ENCODE measurements at regions not wholly inside any gene's neighbourhood (a gene's known extent, or its start where the extent isn't known, plus 50 kb on each side); places are given as distances from the start of the nearest gene placed in this dataset.

GRCh38 chr9:8062459-8062858 lies 262.9 kb upstream of the DMAC1 start:
- no peak overlapping the region for H3K27ac ChIP-seq (ENCODE audit: low read depth in 1 of 2, low read length in 2 of 2)
- H3K4me1 ChIP-seq (ENCODE audit: control insufficient read depth in 1 of 2, insufficient read depth in 2 of 2, low read length in 2 of 2), result no peaks in the 10 kb centered on the region
- no peaks in the 10 kb centered on the region for H3K36me3 ChIP-seq (replicated peaks in 1 of 2; ENCODE audit: control insufficient read depth in 1 of 2, insufficient read depth in 2 of 2, low read length in 2 of 2)
- 98% methylated on average over 5 of the region's 5 CpGs for WGBS (ENCODE audit: insufficient coverage)
- Mint-ChIP-seq H3K9me3 (peaks cover 6 to 16% (median 9%) of the 10 kb centered on the region in 7 donors), H3K27me3 (ENCODE audit: low read depth in 3 of 3) (peaks cover 0 to 4% (median 1%) of the 10 kb centered on the region in 3 donors), H3K4me3 (no peak overlapping the region), H3K27ac (peak overlapping the region in 1 of 7 donors; percentile 25), H3K4me1 (no peaks in the 10 kb centered on the region), H3K36me3 (no peaks in the 10 kb centered on the region)
- intact Hi-C loops (cut with micrococcal nuclease), result no loop called here
- H4K20me1 ChIP-seq (ENCODE audit: insufficient read depth, low read length), result no peaks in the 10 kb centered on the region
- no peaks in the 10 kb centered on the region for H3K27me3 ChIP-seq (ENCODE audit: control insufficient read depth in 2 of 2, insufficient read depth in 2 of 2, low read length in 2 of 2)
- H3K79me2 ChIP-seq (ENCODE audit: insufficient read depth, low read length), result no peaks in the 10 kb centered on the region
- H3K4me3 ChIP-seq (replicated peaks in 1 of 3; ENCODE audit: low read depth in 2 of 3, low read length in 3 of 3), result no peak overlapping the region
- H3K9me3 ChIP-seq (replicated peaks in 1 of 2; ENCODE audit: control insufficient read depth in 1 of 2, insufficient read depth in 1 of 2, low read length in 2 of 2), result peaks cover 0 to 8% of the 10 kb centered on the region in 2 donors
- no peak for TF ChIP-seq CTCF (IDR thresholded peaks at IDR 0.05)
- DNase-seq, result no peak
- H3K9ac ChIP-seq (ENCODE audit: insufficient read depth, low read length, poor library complexity, severe bottlenecking), result no peak overlapping the region
- H2AFZ ChIP-seq (ENCODE audit: insufficient read depth, low read depth, low read length, poor library complexity, severe bottlenecking), result no peak overlapping the region
- H3K4me2 ChIP-seq (replicated peaks; ENCODE audit: extremely low read depth, low read length, poor library complexity, severe bottlenecking), result no peak overlapping the region

GRCh38 chr9:8053501-8053900 lies 253.9 kb upstream of the DMAC1 start:
- Mint-ChIP-seq H3K27ac (no peak overlapping the region), H3K4me1 (peaks cover 2% of the 10 kb centered on the region), H3K36me3 (no peaks in the 10 kb centered on the region), H3K4me3 (no peak overlapping the region), H3K27me3 (ENCODE audit: low read depth in 3 of 3) (peaks cover 0 to 2% (median 0%) of the 10 kb centered on the region in 3 donors), H3K9me3 (peaks cover 7 to 34% (median 19%) of the 10 kb centered on the region in 7 donors)
- Histone ChIP-seq H3K79me2 (ENCODE audit: insufficient read depth, low read length) (no peaks in the 10 kb centered on the region), H4K20me1 (ENCODE audit: insufficient read depth, low read length) (no peaks in the 10 kb centered on the region), H3K36me3 (replicated peaks in 1 of 2; ENCODE audit: control insufficient read depth in 1 of 2, insufficient read depth in 2 of 2, low read length in 2 of 2) (no peaks in the 10 kb centered on the region), H3K9ac (ENCODE audit: insufficient read depth, low read length, poor library complexity, severe bottlenecking) (no peak overlapping the region), H3K4me2 (replicated peaks; ENCODE audit: extremely low read depth, low read length, poor library complexity, severe bottlenecking) (no peak overlapping the region), H2AFZ (ENCODE audit: insufficient read depth, low read depth, low read length, poor library complexity, severe bottlenecking) (no peak overlapping the region), H3K9me3 (replicated peaks in 1 of 2; ENCODE audit: control insufficient read depth in 1 of 2, insufficient read depth in 1 of 2, low read length in 2 of 2) (peaks cover 0 to 5% of the 10 kb centered on the region in 2 donors), H3K4me3 (replicated peaks in 1 of 3; ENCODE audit: low read depth in 2 of 3, low read length in 3 of 3) (no peak overlapping the region), H3K27me3 (ENCODE audit: control insufficient read depth in 2 of 2, insufficient read depth in 2 of 2, low read length in 2 of 2) (no peaks in the 10 kb centered on the region), H3K4me1 (ENCODE audit: control insufficient read depth in 1 of 2, insufficient read depth in 2 of 2, low read length in 2 of 2) (no peaks in the 10 kb centered on the region), H3K27ac (ENCODE audit: low read depth in 1 of 2, low read length in 2 of 2) (no peak overlapping the region)
- intact Hi-C loops (cut with micrococcal nuclease), result no loop called here
- TF ChIP-seq CTCF (IDR thresholded peaks at IDR 0.05), result no peak
- 89% methylated on average over 4 of the region's 4 CpGs for WGBS (ENCODE audit: insufficient coverage)
- no peak for DNase-seq
